ENCODE measurements at regions not wholly inside any gene's neighbourhood (a gene's known extent, or its start where the extent isn't known, plus 50 kb on each side); places are given as distances from the start of the nearest gene placed in this dataset.

- no peak for DNase-seq (ENCODE audit: low spot score)
Measured at GRCh38 chr1:95431235-95431634, 197.2 kb downstream of the RWDD3 start.

- no peak for DNase-seq (ENCODE audit: low spot score)
Measured at GRCh38 chr1:95435611-95436010, 201.6 kb downstream of the RWDD3 start.

GRCh38 chr1:95437011-95437410 lies 203.0 kb downstream of the RWDD3 start:
- DNase-seq (ENCODE audit: low spot score): no peak

- no peak for DNase-seq (ENCODE audit: low spot score)
Measured at GRCh38 chr1:95437781-95438180, 203.8 kb downstream of the RWDD3 start.

GRCh38 chr1:95438218-95438948 lies 204.4 kb downstream of the RWDD3 start:
- no peak for DNase-seq (ENCODE audit: low spot score)

GRCh38 chr1:95440511-95440910 lies 206.5 kb downstream of the RWDD3 start:
- DNase-seq (ENCODE audit: low spot score): no peak

- no peak for DNase-seq (ENCODE audit: low spot score)
Measured at GRCh38 chr1:95449516-95449915, 215.5 kb downstream of the RWDD3 start.

- DNase-seq (ENCODE audit: low spot score): no peak
Measured at GRCh38 chr1:95451054-95451453, 217.0 kb downstream of the RWDD3 start.

GRCh38 chr1:95451904-95452303 lies 217.9 kb downstream of the RWDD3 start:
- no peak for DNase-seq (ENCODE audit: low spot score)

GRCh38 chr1:95453053-95453452 lies 219.0 kb downstream of the RWDD3 start:
- DNase-seq (ENCODE audit: low spot score): no peak

- DNase-seq (ENCODE audit: low spot score): no peak
Measured at GRCh38 chr1:95467036-95467435, 233.0 kb downstream of the RWDD3 start.

- no peak for DNase-seq (ENCODE audit: low spot score)
Measured at GRCh38 chr1:95475686-95476457, 241.9 kb downstream of the RWDD3 start.

- DNase-seq (ENCODE audit: low spot score): no peak
Measured at GRCh38 chr1:95496307-95496706, 262.3 kb downstream of the RWDD3 start.

- no peak for DNase-seq (ENCODE audit: low spot score)
Measured at GRCh38 chr1:95496773-95497172, 262.8 kb downstream of the RWDD3 start.

- DNase-seq (ENCODE audit: low spot score): no peak
Measured at GRCh38 chr1:95497566-95497965, 263.6 kb downstream of the RWDD3 start.

- DNase-seq (ENCODE audit: low spot score): no peak
Measured at GRCh38 chr1:95503278-95504030, 269.4 kb downstream of the RWDD3 start.

GRCh38 chr1:95504321-95504720 lies 270.3 kb downstream of the RWDD3 start:
- no peak for DNase-seq (ENCODE audit: low spot score)

GRCh38 chr1:95506736-95507414 lies 272.9 kb downstream of the RWDD3 start:
- no peak for DNase-seq (ENCODE audit: low spot score)

GRCh38 chr1:95509989-95510388 lies 276.0 kb downstream of the RWDD3 start:
- no peak for DNase-seq (ENCODE audit: low spot score)

GRCh38 chr1:95512925-95513324 lies 278.9 kb downstream of the RWDD3 start:
- DNase-seq (ENCODE audit: low spot score): no peak

GRCh38 chr1:95517506-95517905 lies 283.5 kb downstream of the RWDD3 start:
- DNase-seq (ENCODE audit: low spot score): no peak

- DNase-seq (ENCODE audit: low spot score): no peak
Measured at GRCh38 chr1:95518310-95518709, 284.3 kb downstream of the RWDD3 start.

All from kidney tubule cell (primary cell).